SK-N-SH (cell line): ENCODE measurements at regions not wholly inside any gene's neighbourhood (a gene's known extent, or its start where the extent isn't known, plus 50 kb on each side); places are given as distances from the start of the nearest gene placed in this dataset.

Experiments
- CTCF ChIA-PET: fragments of 300-600, 350-600 bp; formaldehyde crosslinking; extraction: SDS; loops from one replicate; lab custom pipeline; 2021; lab: Yijun Ruan, JAX
- POLR2A ChIA-PET: fragments of 350-600 bp; sonication (Branson Sonifier 250); formaldehyde crosslinking; extraction: SDS; loops from one replicate; lab custom pipeline; 2020; ENCODE audit warnings: antibody characterized with exemption, inconsistent platforms; lab: Yijun Ruan, JAX
- DNase-seq: peaks from one replicate; pipeline ENCODE4 v3.0.0; 2012
- H2AFZ ChIP-seq: fragments of 200-600 bp; sonication (generic); 2 replicates; pipeline ENCODE4 v1.8.1; 2016; ENCODE audit warnings: antibody characterized with exemption, mild to moderate bottlenecking, low read depth
- H3F3A ChIP-seq: fragments of 200-600 bp; sonication (generic); replicated peaks from 2 replicates; pipeline ENCODE3; 2016; ENCODE audit warnings: antibody characterized with exemption, mild to moderate bottlenecking; ENCODE audit not compliant: insufficient read depth
- H3K27ac ChIP-seq, 2 experiments: fragments of 200-500 bp in 1 of 2; fragments of 200-600 bp in 1 of 2; sonication (Bioruptor generic) in 1 of 2; sonication (generic), shearing (Covaris generic) in 1 of 2; 2 replicates each; pipeline versions ENCODE4 v1.5.1 to v1.6.1; 2014 to 2016; ENCODE audit warnings: low read depth in 2 of 2, inconsistent platforms in 1 of 2, low read length in 1 of 2, mild to moderate bottlenecking in 1 of 2, mixed read lengths in 1 of 2
- H3K27me3 ChIP-seq: fragments of 200-600 bp; sonication (generic), shearing (Covaris generic); 2 replicates; pipeline ENCODE4 v1.6.1; 2016; ENCODE audit warnings: mixed run types; ENCODE audit not compliant: insufficient read depth
- H3K36me3 ChIP-seq, 2 experiments: fragments of 200-500 bp in 1 of 2; fragments of 200-600 bp in 1 of 2; sonication (Bioruptor generic) in 1 of 2; sonication (generic) in 1 of 2; replicated peaks in 1 of 2; 2 replicates each; pipeline versions ENCODE3 to v1.5.1; 2014 to 2016; ENCODE audit warnings: low read length in 1 of 2, mild to moderate bottlenecking in 1 of 2; ENCODE audit not compliant: insufficient read depth in 2 of 2, control insufficient read depth in 1 of 2
- H3K4me1 ChIP-seq, 2 experiments: fragments of 200-500 bp in 1 of 2; fragments of 200-600 bp in 1 of 2; sonication (Bioruptor generic) in 1 of 2; sonication (generic), shearing (Covaris generic) in 1 of 2; 2 replicates each; pipeline versions ENCODE4 v1.5.1 to v1.6.1; 2014 to 2016; ENCODE audit warnings: low read depth in 1 of 2, low read length in 1 of 2, mixed run types in 1 of 2; ENCODE audit not compliant: insufficient read depth in 2 of 2, control insufficient read depth in 1 of 2
- H3K4me2 ChIP-seq: fragments of 200-600 bp; sonication (generic), shearing (Covaris generic); 2 replicates; pipeline ENCODE4 v1.6.1; 2017; ENCODE audit warnings: mixed run types
- H3K4me3 ChIP-seq, 2 experiments: fragments of 200-500 bp in 1 of 2; fragments of 200-600 bp in 1 of 2; sonication (Bioruptor generic) in 1 of 2; sonication (generic), shearing (Covaris generic) in 1 of 2; 2 replicates each; pipeline versions ENCODE4 v1.5.1 to v1.8.1; 2014 to 2016; ENCODE audit warnings: low read depth in 2 of 2, inconsistent platforms in 1 of 2, low read length in 1 of 2, mild to moderate bottlenecking in 1 of 2, mixed read lengths in 1 of 2, moderate library complexity in 1 of 2
- H3K79me2 ChIP-seq: fragments of 200-600 bp; sonication (generic); 2 replicates; pipeline ENCODE4 v1.8.1; 2017; ENCODE audit warnings: mild to moderate bottlenecking; ENCODE audit not compliant: insufficient read depth
- H3K9ac ChIP-seq: fragments of 200-600 bp; sonication (generic); 2 replicates; pipeline ENCODE4 v1.6.1; 2017; ENCODE audit warnings: mixed run types
- H3K9me2 ChIP-seq: fragments of 200-600 bp; sonication (generic); 2 replicates; pipeline ENCODE4 v1.6.1; 2017; ENCODE audit warnings: mixed run types
- H3K9me3 ChIP-seq: fragments of 200-600 bp; sonication (generic); 2 replicates; pipeline ENCODE4 v1.6.1; 2017; ENCODE audit warnings: mixed run types, mild to moderate bottlenecking, moderate library complexity
- H4K20me1 ChIP-seq: fragments of 200-600 bp; sonication (generic); 2 replicates; pipeline ENCODE4 v1.6.1; 2017; ENCODE audit warnings: mild to moderate bottlenecking, mixed run types; ENCODE audit not compliant: insufficient read depth
- CTCF ChIP-seq: fragments of 200-600 bp; sonication (generic); IDR thresholded peaks from 2 replicates; pipeline ENCODE4 v1.6.1; 2017; ENCODE audit warnings: antibody characterized with exemption, mild to moderate bottlenecking, moderate library complexity
- ELF1 ChIP-seq: IDR thresholded peaks from 2 replicates; pipeline ENCODE4 v1.4.0; 2012
- EP300 ChIP-seq, 2 experiments: IDR thresholded peaks; 2 replicates each; pipeline versions ENCODE4 v1.4.0 to v1.6.1; 2012; ENCODE audit warnings: borderline replicate concordance in 1 of 2, low read depth in 1 of 2, low read length in 1 of 2
- FOSL2 ChIP-seq: IDR thresholded peaks from 2 replicates; pipeline ENCODE4 v1.4.0; 2012; ENCODE audit warnings: low read depth, mild to moderate bottlenecking, moderate library complexity, borderline replicate concordance
- FOXJ3 ChIP-seq: sonication (generic); formaldehyde crosslinking; IDR thresholded peaks from 2 replicates; pipeline ENCODE4 v1.5.1; 2020; ENCODE audit warnings: mild to moderate bottlenecking, missing genetic modification reagents
- FOXM1 ChIP-seq: IDR thresholded peaks from 2 replicates; pipeline ENCODE4 v1.4.0; 2012; ENCODE audit warnings: low read depth, mild to moderate bottlenecking
- GABPA ChIP-seq: IDR thresholded peaks from 2 replicates; pipeline ENCODE4 v1.4.0; 2012; ENCODE audit warnings: low read depth, mild to moderate bottlenecking
- JUND ChIP-seq: IDR thresholded peaks from 2 replicates; pipeline ENCODE4 v1.4.0; 2012
- NRF1 ChIP-seq: IDR thresholded peaks from 2 replicates; pipeline ENCODE4 v1.6.1; 2012; ENCODE audit warnings: low read depth, mild to moderate bottlenecking, low read length
- PBX3 ChIP-seq: IDR thresholded peaks from 2 replicates; pipeline ENCODE4; 2012
- RCOR1 ChIP-seq: fragments of 150-350 bp; IDR thresholded peaks from 2 replicates; pipeline ENCODE4 v1.6.1; 2017; ENCODE audit warnings: antibody characterized with exemption, low read length
- SMC3 ChIP-seq: IDR thresholded peaks from 2 replicates; pipeline ENCODE4 v1.6.1; 2012; ENCODE audit warnings: low read depth, low read length, improper control_type of control experiment
- USF1 ChIP-seq: IDR thresholded peaks from 2 replicates; pipeline ENCODE4 v1.4.0; 2012; ENCODE audit warnings: low read depth, borderline replicate concordance
- USF2 ChIP-seq: fragments of 150-350 bp; IDR thresholded peaks from 2 replicates; pipeline ENCODE4 v1.6.1; 2017; ENCODE audit warnings: antibody characterized with exemption, low read length, low read depth, borderline replicate concordance
- WGBS: methylation state at CpG from one replicate; pipeline ENCODE4 v1.1.6; 2017; ENCODE audit warnings: low lambda C conversion rate; 5-methylcytosine and 5-hydroxymethylcytosine counted together
- TF ChIP-seq, protein P1 (sequence below): IDR thresholded peaks from 2 replicates; pipeline ENCODE4 v1.6.1; 2012; ENCODE audit warnings: mild to moderate bottlenecking, low read depth, low read length, moderate library complexity

DNA sequence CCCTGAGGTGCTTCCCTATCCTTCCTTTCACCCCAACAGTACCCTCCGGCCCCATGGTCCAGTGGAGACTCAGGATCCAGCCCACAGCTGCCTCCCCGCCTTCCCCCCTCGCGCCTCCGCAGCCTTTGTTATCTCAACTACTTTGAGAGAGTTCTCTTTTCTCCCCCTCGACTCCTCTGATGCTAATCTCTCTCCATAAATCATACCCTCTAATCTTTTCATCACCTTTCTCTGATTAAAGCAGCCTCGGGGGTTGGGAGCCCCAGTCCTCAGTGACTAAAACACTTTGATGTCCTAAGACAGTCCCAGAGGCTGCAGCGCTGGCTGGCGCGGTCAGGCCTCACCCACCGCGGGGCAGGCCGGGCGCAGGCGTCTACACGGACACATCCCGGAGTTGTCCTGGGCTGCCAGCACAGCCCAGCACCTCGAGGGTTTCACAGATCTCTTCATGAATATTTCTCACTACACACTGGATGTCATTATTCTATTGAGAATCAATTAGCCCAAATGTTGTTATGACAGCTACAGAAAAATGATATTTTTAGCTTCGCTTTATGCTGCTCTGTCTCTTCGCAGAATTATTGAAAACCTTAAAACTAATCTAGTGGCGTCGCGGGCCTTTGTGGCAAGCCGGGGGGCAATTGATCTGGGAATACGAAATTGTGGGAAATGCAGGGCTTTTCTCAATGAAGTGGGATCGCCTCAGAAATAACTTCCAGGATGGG, 289.5 kb downstream of the RRAGC start:
- H2AFZ ChIP-seq, result no peak overlapping the region
- no peaks in the 10 kb centered on the region for H3K4me1 ChIP-seq
- peaks cover 26% of the 10 kb centered on the region for H3K27me3 ChIP-seq
- 21% methylated on average over 25 of the region's 26 CpGs for WGBS
- H3K36me3 ChIP-seq, result no peaks in the 10 kb centered on the region
- CTCF ChIA-PET, result interaction anchor here (0.8 kb wide), 1 partner anchor 18 kb away, joined by 3 read pairs; no protein-coding TSS in a partner anchor
- no peaks in the 10 kb centered on the region for H3K79me2 ChIP-seq
- no peak overlapping the region for H3K9ac ChIP-seq
- TF ChIP-seq EP300 (IDR thresholded peaks at IDR 0.05; ENCODE audit: borderline replicate concordance in 1 of 2, low read depth in 1 of 2, low read length in 1 of 2) (no peak), FOXJ3 (CRISPR knock-in tag) (no peak), USF2 (no peak), JUND (no peak), USF1 (no peak), FOXM1 (no peak), GABPA (no peak), NRF1 (no peak), FOSL2 (no peak), PBX3 (no peak), SMC3 (no peak), CTCF (no peak), ELF1 (no peak), RCOR1 (no peak)
- TF ChIP-seq, protein P1, sequence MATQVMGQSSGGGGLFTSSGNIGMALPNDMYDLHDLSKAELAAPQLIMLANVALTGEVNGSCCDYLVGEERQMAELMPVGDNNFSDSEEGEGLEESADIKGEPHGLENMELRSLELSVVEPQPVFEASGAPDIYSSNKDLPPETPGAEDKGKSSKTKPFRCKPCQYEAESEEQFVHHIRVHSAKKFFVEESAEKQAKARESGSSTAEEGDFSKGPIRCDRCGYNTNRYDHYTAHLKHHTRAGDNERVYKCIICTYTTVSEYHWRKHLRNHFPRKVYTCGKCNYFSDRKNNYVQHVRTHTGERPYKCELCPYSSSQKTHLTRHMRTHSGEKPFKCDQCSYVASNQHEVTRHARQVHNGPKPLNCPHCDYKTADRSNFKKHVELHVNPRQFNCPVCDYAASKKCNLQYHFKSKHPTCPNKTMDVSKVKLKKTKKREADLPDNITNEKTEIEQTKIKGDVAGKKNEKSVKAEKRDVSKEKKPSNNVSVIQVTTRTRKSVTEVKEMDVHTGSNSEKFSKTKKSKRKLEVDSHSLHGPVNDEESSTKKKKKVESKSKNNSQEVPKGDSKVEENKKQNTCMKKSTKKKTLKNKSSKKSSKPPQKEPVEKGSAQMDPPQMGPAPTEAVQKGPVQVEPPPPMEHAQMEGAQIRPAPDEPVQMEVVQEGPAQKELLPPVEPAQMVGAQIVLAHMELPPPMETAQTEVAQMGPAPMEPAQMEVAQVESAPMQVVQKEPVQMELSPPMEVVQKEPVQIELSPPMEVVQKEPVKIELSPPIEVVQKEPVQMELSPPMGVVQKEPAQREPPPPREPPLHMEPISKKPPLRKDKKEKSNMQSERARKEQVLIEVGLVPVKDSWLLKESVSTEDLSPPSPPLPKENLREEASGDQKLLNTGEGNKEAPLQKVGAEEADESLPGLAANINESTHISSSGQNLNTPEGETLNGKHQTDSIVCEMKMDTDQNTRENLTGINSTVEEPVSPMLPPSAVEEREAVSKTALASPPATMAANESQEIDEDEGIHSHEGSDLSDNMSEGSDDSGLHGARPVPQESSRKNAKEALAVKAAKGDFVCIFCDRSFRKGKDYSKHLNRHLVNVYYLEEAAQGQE, result no peak
- no peak for DNase-seq
- POLR2A ChIA-PET, result no interaction called here
- no peaks in the 10 kb centered on the region for H3K9me3 ChIP-seq
- H4K20me1 ChIP-seq, result no peaks in the 10 kb centered on the region
- no peaks in the 10 kb centered on the region for H3F3A ChIP-seq
- H3K9me2 ChIP-seq, result no peaks in the 10 kb centered on the region
- H3K4me2 ChIP-seq, result no peak overlapping the region
- no peak overlapping the region for H3K4me3 ChIP-seq
- no peak overlapping the region for H3K27ac ChIP-seq
